ENCODE measurements at regions not wholly inside any gene's neighbourhood (a gene's known extent, or its start where the extent isn't known, plus 50 kb on each side); places are given as distances from the start of the nearest gene placed in this dataset.

DNA sequence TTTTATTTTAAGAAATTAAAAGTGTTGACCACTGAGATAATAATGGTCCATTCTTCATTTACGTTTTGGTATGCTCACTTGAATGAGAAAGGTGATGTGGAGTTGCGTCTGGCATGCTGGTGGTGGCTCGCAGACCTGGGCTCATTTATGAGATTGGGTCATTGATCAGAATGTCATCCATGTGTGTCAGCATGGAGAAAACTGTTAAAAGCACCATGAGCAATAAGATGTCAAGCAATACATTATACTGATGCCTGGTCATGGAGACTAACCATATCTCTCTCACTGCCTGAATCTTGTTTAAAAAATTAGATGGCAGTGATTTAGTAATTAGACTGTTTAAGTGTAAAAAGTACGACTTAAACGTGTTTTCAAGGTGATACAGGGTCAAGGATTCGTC is 503.4 kb upstream of the SEMA6D start:
- CTCF ChIA-PET = no interaction called here
- Histone ChIP-seq H3K9me3 (replicated peaks; ENCODE audit: control insufficient read depth, insufficient read depth, low read length) (no peaks in the 10 kb centered on the region), H3K79me2 (ENCODE audit: control insufficient read depth, insufficient read depth, low read length) (no peaks in the 10 kb centered on the region), H3K36me3 (ENCODE audit: control insufficient read depth in 2 of 2, insufficient read depth in 2 of 2, low read length in 1 of 2) (no peaks in the 10 kb centered on the region), H3K4me3 (no peak overlapping the region), H4K20me1 (ENCODE audit: control insufficient read depth, insufficient read depth) (no peaks in the 10 kb centered on the region), H3K4me2 (ENCODE audit: control insufficient read depth, insufficient read depth) (no peak overlapping the region), H3K9ac (ENCODE audit: control insufficient read depth, insufficient read depth, low read length) (no peak overlapping the region), H3K27me3 (replicated peaks in 1 of 2; ENCODE audit: control insufficient read depth in 2 of 2, insufficient read depth in 2 of 2, low read length in 1 of 2) (no peaks in the 10 kb centered on the region), H2AFZ (ENCODE audit: control insufficient read depth, low read depth, low read length) (no peak overlapping the region), H3K27ac (ENCODE audit: control insufficient read depth, insufficient read depth) (no peak overlapping the region), H3K4me1 (ENCODE audit: control insufficient read depth, insufficient read depth, low read length) (no peaks in the 10 kb centered on the region)
- RAD21 ChIA-PET (ENCODE audit: unreplicated experiment) = no interaction called here
- POLR2A ChIA-PET = no interaction called here
- TF ChIP-seq CREB1 (IDR thresholded peaks at IDR 0.05; ENCODE audit: low read depth) (no peak), FOXM1 (IDR thresholded peaks at IDR 0.05; ENCODE audit: low read depth, low read length) (no peak), EZH2 (IDR thresholded peaks at IDR 0.05; ENCODE audit: borderline replicate concordance, control insufficient read depth, low read depth, low read length) (no peak), MXI1 (IDR thresholded peaks at IDR 0.05; ENCODE audit: low read depth, low read length) (no peak)
- TF ChIP-seq, protein P1, sequence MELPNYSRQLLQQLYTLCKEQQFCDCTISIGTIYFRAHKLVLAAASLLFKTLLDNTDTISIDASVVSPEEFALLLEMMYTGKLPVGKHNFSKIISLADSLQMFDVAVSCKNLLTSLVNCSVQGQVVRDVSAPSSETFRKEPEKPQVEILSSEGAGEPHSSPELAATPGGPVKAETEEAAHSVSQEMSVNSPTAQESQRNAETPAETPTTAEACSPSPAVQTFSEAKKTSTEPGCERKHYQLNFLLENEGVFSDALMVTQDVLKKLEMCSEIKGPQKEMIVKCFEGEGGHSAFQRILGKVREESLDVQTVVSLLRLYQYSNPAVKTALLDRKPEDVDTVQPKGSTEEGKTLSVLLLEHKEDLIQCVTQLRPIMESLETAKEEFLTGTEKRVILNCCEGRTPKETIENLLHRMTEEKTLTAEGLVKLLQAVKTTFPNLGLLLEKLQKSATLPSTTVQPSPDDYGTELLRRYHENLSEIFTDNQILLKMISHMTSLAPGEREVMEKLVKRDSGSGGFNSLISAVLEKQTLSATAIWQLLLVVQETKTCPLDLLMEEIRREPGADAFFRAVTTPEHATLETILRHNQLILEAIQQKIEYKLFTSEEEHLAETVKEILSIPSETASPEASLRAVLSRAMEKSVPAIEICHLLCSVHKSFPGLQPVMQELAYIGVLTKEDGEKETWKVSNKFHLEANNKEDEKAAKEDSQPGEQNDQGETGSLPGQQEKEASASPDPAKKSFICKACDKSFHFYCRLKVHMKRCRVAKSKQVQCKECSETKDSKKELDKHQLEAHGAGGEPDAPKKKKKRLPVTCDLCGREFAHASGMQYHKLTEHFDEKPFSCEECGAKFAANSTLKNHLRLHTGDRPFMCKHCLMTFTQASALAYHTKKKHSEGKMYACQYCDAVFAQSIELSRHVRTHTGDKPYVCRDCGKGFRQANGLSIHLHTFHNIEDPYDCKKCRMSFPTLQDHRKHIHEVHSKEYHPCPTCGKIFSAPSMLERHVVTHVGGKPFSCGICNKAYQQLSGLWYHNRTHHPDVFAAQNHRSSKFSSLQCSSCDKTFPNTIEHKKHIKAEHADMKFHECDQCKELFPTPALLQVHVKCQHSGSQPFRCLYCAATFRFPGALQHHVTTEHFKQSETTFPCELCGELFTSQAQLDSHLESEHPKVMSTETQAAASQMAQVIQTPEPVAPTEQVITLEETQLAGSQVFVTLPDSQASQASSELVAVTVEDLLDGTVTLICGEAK (IDR thresholded peaks at IDR 0.05; ENCODE audit: borderline replicate concordance) = no peak
- intact Hi-C loops (cut with micrococcal nuclease; ENCODE audit: unreplicated experiment) = no loop called here
- DNase-seq (ENCODE audit: low read depth, low spot score) (no peak), FAIRE-seq (no peak), ATAC-seq (no peak)
- BruUV-seq (replicated peaks) = no TSS peak
- SMC1A ChIA-PET (ENCODE audit: uncharacterized antibody, unreplicated experiment) = no interaction called here
- in situ Hi-C loops (cut with MboI) = no loop called here
- WGBS (ENCODE audit: insufficient coverage, insufficient replicate concordance, low lambda C conversion rate, missing lambda C conversion rate) = 17% methylated on average over 6 of the region's 6 CpGs

Measured in GM12878 (cell line).